ENCODE measurements at regions not wholly inside any gene's neighbourhood (a gene's known extent, or its start where the extent isn't known, plus 50 kb on each side); places are given as distances from the start of the nearest gene placed in this dataset.
A peak's percentile ranks its signal among the peaks of the same experiment; 100 is the strongest.
"Not testable (repeated sequence)": the region's sequence is repeated elsewhere in the genome, so short reads cannot be mapped to it uniquely, and the experiment has no call there.

- DNase-seq (ENCODE audit: low spot score) = no peak
Measured at GRCh38 chr6:67231092-67231491, 1404.0 kb upstream of the ADGRB3 start.

- DNase-seq (ENCODE audit: low spot score) = no peak
Measured at GRCh38 chr6:67224989-67225388, 1410.1 kb upstream of the ADGRB3 start.

GRCh38 chr6:67221226-67221625 lies 1413.9 kb upstream of the ADGRB3 start:
- no peak for DNase-seq (ENCODE audit: low spot score)

- no peak for DNase-seq (ENCODE audit: low spot score)
Measured at GRCh38 chr6:67219346-67219745, 1415.7 kb upstream of the ADGRB3 start.

- DNase-seq (ENCODE audit: low spot score) = no peak
Measured at GRCh38 chr6:67212584-67212983, 1422.5 kb upstream of the ADGRB3 start.

GRCh38 chr6:67210450-67210849 lies 1424.6 kb upstream of the ADGRB3 start:
- DNase-seq (ENCODE audit: low spot score) = no peak

GRCh38 chr6:67201563-67201962 lies 1433.5 kb upstream of the ADGRB3 start:
- no peak for DNase-seq (ENCODE audit: low spot score)

GRCh38 chr6:67200626-67201403 lies 1434.3 kb upstream of the ADGRB3 start:
- DNase-seq (ENCODE audit: low spot score) = no peak

- DNase-seq (ENCODE audit: low spot score) = no peak
Measured at GRCh38 chr6:67199425-67199824, 1435.7 kb upstream of the ADGRB3 start.

- DNase-seq (ENCODE audit: low spot score) = no peak
Measured at GRCh38 chr6:67190733-67191132, 1444.3 kb upstream of the ADGRB3 start.

- DNase-seq (ENCODE audit: low spot score) = no peak
Measured at GRCh38 chr6:67184405-67184804, 1450.7 kb upstream of the ADGRB3 start.

- no peak for DNase-seq (ENCODE audit: low spot score)
Measured at GRCh38 chr6:67175101-67175500, 1460.0 kb upstream of the ADGRB3 start.

- no peak for DNase-seq (ENCODE audit: low spot score)
Measured at GRCh38 chr6:67165606-67166005, 1458.6 kb upstream of the EYS start.

- DNase-seq (ENCODE audit: low spot score) = no peak
Measured at GRCh38 chr6:67160820-67161219, 1453.8 kb upstream of the EYS start.

- no peak for DNase-seq (ENCODE audit: low spot score)
Measured at GRCh38 chr6:67141005-67141404, 1434.0 kb upstream of the EYS start.

- DNase-seq (ENCODE audit: low spot score) = no peak
Measured at GRCh38 chr6:67133973-67134372, 1426.9 kb upstream of the EYS start.

GRCh38 chr6:67131827-67132226 lies 1424.8 kb upstream of the EYS start:
- DNase-seq (ENCODE audit: low spot score) = peak; percentile 14

- no peak for DNase-seq (ENCODE audit: low spot score)
Measured at GRCh38 chr6:67129780-67130179, 1422.8 kb upstream of the EYS start.

GRCh38 chr6:67127041-67127440 lies 1420.0 kb upstream of the EYS start:
- DNase-seq (ENCODE audit: low spot score) = no peak

- no peak for DNase-seq (ENCODE audit: low spot score)
Measured at GRCh38 chr6:67121115-67121514, 1414.1 kb upstream of the EYS start.

GRCh38 chr6:67112120-67112519 lies 1405.1 kb upstream of the EYS start:
- DNase-seq (ENCODE audit: low spot score) = no peak

GRCh38 chr6:67102743-67103142 lies 1395.7 kb upstream of the EYS start:
- DNase-seq (ENCODE audit: low spot score) = no peak

- DNase-seq (ENCODE audit: low spot score) = not testable (repeated sequence)
Measured at GRCh38 chr6:67095618-67096226, 1388.7 kb upstream of the EYS start.

Measured in H4 (cell line).